Peyer's patch (tissue), 4 donors: ENCODE measurements at regions not wholly inside any gene's neighbourhood (a gene's known extent, or its start where the extent isn't known, plus 50 kb on each side); places are given as distances from the start of the nearest gene placed in this dataset.
A peak's percentile ranks its signal among the peaks of the same experiment; 100 is the strongest.

Experiments
- DNase-seq, 3 donors: peaks; one replicate each; pipeline ENCODE4 v3.0.0-alpha.2; 2017 to 2019
- H3K27ac ChIP-seq, 4 donors: fragments of 200-600 bp; sonication (generic); one replicate each; pipeline ENCODE4 v1.5.1; 2016 to 2019
- H3K27me3 ChIP-seq, 2 donors: fragments of 200-600 bp; sonication (generic); one replicate each; pipeline ENCODE4 v1.5.1; 2019
- H3K36me3 ChIP-seq, 3 donors: fragments of 200-600 bp; sonication (generic); one replicate each; pipeline ENCODE4 v1.5.1; 2016 to 2019
- H3K4me1 ChIP-seq, 4 donors: fragments of 200-600 bp; sonication (generic); one replicate each; pipeline ENCODE4 v1.5.1; 2016 to 2019
- H3K4me3 ChIP-seq, 4 donors: fragments of 200-600 bp; sonication (generic); 1 replicate in 3 of 4; 2 replicates in 1 of 4; pipeline ENCODE4 v1.5.1; 2016 to 2019; ENCODE audit warnings: mild to moderate bottlenecking in 1 of 4
- H3K9me3 ChIP-seq, 4 donors: fragments of 200-600 bp; sonication (generic); one replicate each; pipeline ENCODE4 v1.5.1; 2016 to 2019; ENCODE audit warnings: mild to moderate bottlenecking in 1 of 4
- CTCF ChIP-seq, 6 experiments: fragments of 450-650 bp in 4 of 6; fragments of 200-600 bp in 2 of 6; sonication (generic) in 1 of 6; IDR thresholded peaks; one replicate each; pipeline ENCODE4 v1.5.1; 2017 to 2019; ENCODE audit warnings: antibody characterized with exemption in 6 of 6, mild to moderate bottlenecking in 3 of 6, moderate library complexity in 1 of 6
- POLR2A ChIP-seq, 2 donors: fragments of 450-650 bp; IDR thresholded peaks; one replicate each; pipeline ENCODE4 v1.5.1; 2017; ENCODE audit warnings: antibody characterized with exemption in 2 of 2, mild to moderate bottlenecking in 2 of 2, moderate library complexity in 2 of 2

GRCh38 chr14:100422556-100423316 is 99.6 kb downstream of the SLC25A47 start:
- peak in 1 of 3 donors; percentile 3 for DNase-seq

GRCh38 chr14:100423317-100424010 is 100.3 kb downstream of the SLC25A47 start:
- no peaks in the 10 kb centered on the region for H3K36me3 ChIP-seq
- H3K9me3 ChIP-seq, result no peaks in the 10 kb centered on the region
- no peaks in the 10 kb centered on the region for H3K27me3 ChIP-seq
- H3K27ac ChIP-seq, result no peak overlapping the region
- TF ChIP-seq CTCF (IDR thresholded peaks at IDR 0.05), result no peak
- TF ChIP-seq POLR2A (IDR thresholded peaks at IDR 0.05), result no peak
- no peak overlapping the region for H3K4me3 ChIP-seq
- DNase-seq, result peak in 1 of 3 donors; percentile 45
- no peaks in the 10 kb centered on the region for H3K4me1 ChIP-seq

More at GRCh38 chr14:100422556-100423316, 99.6 kb downstream of the SLC25A47 start:
- Histone ChIP-seq H3K27ac (no peak overlapping the region), H3K36me3 (no peaks in the 10 kb centered on the region), H3K27me3 (no peaks in the 10 kb centered on the region), H3K4me1 (no peaks in the 10 kb centered on the region), H3K9me3 (no peaks in the 10 kb centered on the region), H3K4me3 (no peak overlapping the region)
- TF ChIP-seq CTCF (IDR thresholded peaks at IDR 0.05) (no peak), POLR2A (IDR thresholded peaks at IDR 0.05) (no peak)

- DNase-seq, result peak in 1 of 3 donors; percentile 48
- peak overlapping the region in 1 of 4 donors; percentile 9 for H3K27ac ChIP-seq
- peaks cover 0 to 8% (median 0%) of the 10 kb centered on the region in 4 donors for H3K4me1 ChIP-seq
- H3K27me3 ChIP-seq, result no peaks in the 10 kb centered on the region
- TF ChIP-seq POLR2A (IDR thresholded peaks at IDR 0.05) (no peak), CTCF (IDR thresholded peaks at IDR 0.05) (no peak)
- H3K36me3 ChIP-seq, result no peaks in the 10 kb centered on the region
- H3K9me3 ChIP-seq, result no peaks in the 10 kb centered on the region
- no peak overlapping the region for H3K4me3 ChIP-seq
Observed at GRCh38 chr14:100424504-100425428, 101.6 kb downstream of the SLC25A47 start.

- Histone ChIP-seq H3K27me3 (no peaks in the 10 kb centered on the region), H3K27ac (no peak overlapping the region), H3K9me3 (no peaks in the 10 kb centered on the region), H3K4me1 (peaks cover 0 to 8% (median 0%) of the 10 kb centered on the region in 4 donors), H3K4me3 (no peak overlapping the region), H3K36me3 (no peaks in the 10 kb centered on the region)
- peak in 1 of 3 donors; percentile 11 for DNase-seq
- TF ChIP-seq CTCF (IDR thresholded peaks at IDR 0.05) (no peak), POLR2A (IDR thresholded peaks at IDR 0.05) (no peak)
Observed at GRCh38 chr14:100425429-100425827, 102.3 kb downstream of the SLC25A47 start.

- TF ChIP-seq CTCF (IDR thresholded peaks at IDR 0.05), result no peak
- TF ChIP-seq POLR2A (IDR thresholded peaks at IDR 0.05), result no peak
- Histone ChIP-seq H3K9me3 (no peaks in the 10 kb centered on the region), H3K4me1 (peaks cover 0 to 8% (median 0%) of the 10 kb centered on the region in 4 donors), H3K4me3 (no peak overlapping the region), H3K36me3 (no peaks in the 10 kb centered on the region), H3K27ac (no peak overlapping the region), H3K27me3 (no peaks in the 10 kb centered on the region)
- DNase-seq, result no peak
Observed at GRCh38 chr14:100426314-100426713, 103.2 kb downstream of the SLC25A47 start.
